MCF 10A (cell line): ENCODE measurements at regions not wholly inside any gene's neighbourhood (a gene's known extent, or its start where the extent isn't known, plus 50 kb on each side); places are given as distances from the start of the nearest gene placed in this dataset.

Experiments used
- BruUV-seq: library from RNA; stranded (reverse); fragments of 400-500 nt; replicated peaks from 2 replicates; lab custom pipeline; 2021; lab: Mats Ljungman, UMichigan
- CTCF ChIA-PET: fragments of 300-600 bp; sonication (Branson Sonifier 250); formaldehyde crosslinking; extraction: SDS; loops from one replicate; lab custom pipeline; 2021; ENCODE audit warnings: antibody characterized with exemption, inconsistent platforms; lab: Yijun Ruan, JAX
- POLR2A ChIA-PET: fragments of 300-600, 350-650 bp; sonication (Branson Sonifier 250); formaldehyde crosslinking; extraction: SDS; loops from one replicate; lab custom pipeline; 2020; ENCODE audit warnings: antibody characterized with exemption, inconsistent platforms; lab: Yijun Ruan, JAX
- DNase-seq: peaks from one replicate; pipeline ENCODE4 v3.0.0-alpha.2; 2018; ENCODE audit not compliant: unreplicated experiment
- H3K27ac Mint-ChIP-seq: one replicate; pipeline ENCODE4 v1.8.0; 2022; ENCODE audit warnings: mild to moderate bottlenecking, low read depth, mixed read lengths; ENCODE audit not compliant: unreplicated experiment
- H3K27me3 Mint-ChIP-seq: one replicate; pipeline ENCODE4 v1.8.0; 2022; ENCODE audit warnings: mixed read lengths; ENCODE audit not compliant: insufficient read depth, unreplicated experiment
- H3K36me3 Mint-ChIP-seq: one replicate; pipeline ENCODE4 v1.8.0; 2022; ENCODE audit warnings: mild to moderate bottlenecking, moderate library complexity, mixed read lengths; ENCODE audit not compliant: insufficient read depth, unreplicated experiment
- H3K4me1 Mint-ChIP-seq: one replicate; pipeline ENCODE4 v1.8.0; 2022; ENCODE audit warnings: mixed read lengths; ENCODE audit not compliant: insufficient read depth, unreplicated experiment
- H3K4me3 Mint-ChIP-seq: one replicate; pipeline ENCODE4 v1.8.0; 2022; ENCODE audit warnings: mild to moderate bottlenecking, moderate library complexity, mixed read lengths; ENCODE audit not compliant: unreplicated experiment
- H3K9me3 Mint-ChIP-seq: one replicate; pipeline ENCODE4 v1.8.0; 2022; ENCODE audit warnings: mixed read lengths; ENCODE audit not compliant: unreplicated experiment
- intact Hi-C: fragments of 100-400 bp; cut with micrococcal nuclease; formaldehyde crosslinking; loops from 2 replicates; pipeline ENCODE4 v1.14.1; 2022
- TF ChIP-seq, protein P1 (sequence below): fragments of 200-600 bp; IDR thresholded peaks from one replicate; pipeline ENCODE4 v1.8.0; 2022; ENCODE audit warnings: antibody characterized with exemption, mild to moderate bottlenecking; ENCODE audit not compliant: unreplicated experiment

DNA sequence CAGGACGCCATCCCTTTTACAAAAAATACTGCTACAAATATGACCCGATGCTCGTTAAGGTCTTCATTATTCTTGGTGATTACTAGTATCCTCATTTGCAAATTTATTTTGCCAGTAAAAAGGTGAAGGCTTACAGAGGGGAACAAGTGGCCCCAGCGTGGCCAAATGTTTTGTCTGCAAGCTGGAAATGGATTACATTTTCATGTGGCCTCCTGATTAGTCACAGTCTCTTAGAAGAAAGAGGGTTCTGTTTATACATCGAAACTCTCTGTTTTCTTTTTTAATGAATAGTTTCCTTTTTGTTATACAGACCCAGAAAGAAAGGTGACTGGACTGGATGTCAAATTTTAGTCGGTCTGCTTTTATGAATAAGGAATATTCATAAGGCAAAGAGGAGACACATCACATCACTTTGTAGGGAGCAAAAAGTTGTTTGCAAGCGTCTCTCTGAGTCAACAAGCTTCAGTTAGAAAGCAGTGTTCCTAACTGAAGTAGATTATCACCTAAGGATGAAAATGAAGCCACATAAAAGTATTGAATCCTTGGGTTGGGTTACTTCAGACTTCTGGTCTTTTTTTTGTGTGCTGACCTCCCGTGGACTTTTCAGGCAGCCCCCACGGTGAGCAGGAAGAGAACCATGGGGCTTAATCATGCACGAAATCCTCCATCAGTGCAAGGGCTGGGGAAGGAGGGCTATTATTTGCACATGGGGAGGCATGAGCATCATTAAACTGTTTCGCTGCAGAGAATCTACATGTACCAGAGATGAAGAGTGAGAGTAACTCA, 125.6 kb downstream of the ARSF start:
- POLR2A ChIA-PET: no interaction called here
- no TSS peak for BruUV-seq
- H3K4me1 Mint-ChIP-seq: no peaks in the 10 kb centered on the region
- H3K27me3 Mint-ChIP-seq: peaks cover 20% of the 10 kb centered on the region
- H3K9me3 Mint-ChIP-seq: no peaks in the 10 kb centered on the region
- no peak overlapping the region for H3K4me3 Mint-ChIP-seq
- no peak for DNase-seq
- H3K27ac Mint-ChIP-seq: no peak overlapping the region
- no peaks in the 10 kb centered on the region for H3K36me3 Mint-ChIP-seq
- CTCF ChIA-PET: no interaction called here
- TF ChIP-seq, protein P1, sequence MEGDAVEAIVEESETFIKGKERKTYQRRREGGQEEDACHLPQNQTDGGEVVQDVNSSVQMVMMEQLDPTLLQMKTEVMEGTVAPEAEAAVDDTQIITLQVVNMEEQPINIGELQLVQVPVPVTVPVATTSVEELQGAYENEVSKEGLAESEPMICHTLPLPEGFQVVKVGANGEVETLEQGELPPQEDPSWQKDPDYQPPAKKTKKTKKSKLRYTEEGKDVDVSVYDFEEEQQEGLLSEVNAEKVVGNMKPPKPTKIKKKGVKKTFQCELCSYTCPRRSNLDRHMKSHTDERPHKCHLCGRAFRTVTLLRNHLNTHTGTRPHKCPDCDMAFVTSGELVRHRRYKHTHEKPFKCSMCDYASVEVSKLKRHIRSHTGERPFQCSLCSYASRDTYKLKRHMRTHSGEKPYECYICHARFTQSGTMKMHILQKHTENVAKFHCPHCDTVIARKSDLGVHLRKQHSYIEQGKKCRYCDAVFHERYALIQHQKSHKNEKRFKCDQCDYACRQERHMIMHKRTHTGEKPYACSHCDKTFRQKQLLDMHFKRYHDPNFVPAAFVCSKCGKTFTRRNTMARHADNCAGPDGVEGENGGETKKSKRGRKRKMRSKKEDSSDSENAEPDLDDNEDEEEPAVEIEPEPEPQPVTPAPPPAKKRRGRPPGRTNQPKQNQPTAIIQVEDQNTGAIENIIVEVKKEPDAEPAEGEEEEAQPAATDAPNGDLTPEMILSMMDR: no peak
- intact Hi-C loops: no loop called here

DNA sequence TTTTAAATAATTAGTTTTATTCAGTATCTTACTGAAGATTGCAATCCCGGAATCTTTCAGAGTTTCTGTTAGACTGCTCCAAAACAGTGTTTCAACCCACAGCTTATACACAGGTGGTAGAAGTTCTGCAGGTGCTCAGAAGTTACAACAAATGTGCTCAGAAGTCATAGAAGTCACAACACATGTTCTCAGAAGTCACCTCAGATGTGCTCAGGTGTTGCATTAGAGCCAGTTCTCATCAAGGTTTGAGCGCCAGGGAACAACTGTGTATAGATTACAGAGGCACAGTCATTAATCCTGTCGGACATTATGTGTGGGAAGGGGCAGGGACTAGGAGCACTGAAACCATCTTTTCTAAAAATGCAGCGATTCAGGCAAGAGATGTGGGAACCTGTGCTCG, 124.5 kb downstream of the ARSF start:
- DNase-seq: no peak
- Mint-ChIP-seq H3K4me3 (no peak overlapping the region), H3K9me3 (no peaks in the 10 kb centered on the region), H3K4me1 (no peaks in the 10 kb centered on the region), H3K36me3 (no peaks in the 10 kb centered on the region), H3K27me3 (peaks cover 20% of the 10 kb centered on the region), H3K27ac (no peak overlapping the region)
- intact Hi-C loops: no loop called here
- ChIA-PET CTCF (no interaction called here), POLR2A (interaction anchor here (0.6 kb wide), 1 partner anchor 10 kb away, joined by 3 read pairs; no protein-coding TSS in a partner anchor)
- TF ChIP-seq, protein P1: no peak
- no TSS peak for BruUV-seq
